Osteocyte (in vitro differentiated cells): ENCODE measurements at regions not wholly inside any gene's neighbourhood (a gene's known extent, or its start where the extent isn't known, plus 50 kb on each side); places are given as distances from the start of the nearest gene placed in this dataset.

Experiments
- DNase-seq: peaks from one replicate; pipeline ENCODE4 v3.0.0; 2021; ENCODE audit warnings: mixed read lengths; ENCODE audit not compliant: unreplicated experiment; ENCODE audit errors: extremely low spot score
- H3K27ac Mint-ChIP-seq: one replicate; pipeline ENCODE4 v1.8.0; 2021; ENCODE audit warnings: mild to moderate bottlenecking, mixed read lengths; ENCODE audit not compliant: unreplicated experiment
- H3K27me3 Mint-ChIP-seq: one replicate; pipeline ENCODE4 v1.8.0; 2021; ENCODE audit warnings: mixed read lengths; ENCODE audit not compliant: unreplicated experiment
- H3K36me3 Mint-ChIP-seq: one replicate; pipeline ENCODE4 v1.8.0; 2021; ENCODE audit warnings: mixed read lengths; ENCODE audit not compliant: unreplicated experiment
- H3K4me1 Mint-ChIP-seq: one replicate; pipeline ENCODE4 v1.8.0; 2021; ENCODE audit warnings: mixed read lengths; ENCODE audit not compliant: unreplicated experiment
- H3K4me3 Mint-ChIP-seq: one replicate; pipeline ENCODE4 v1.8.0; 2021; ENCODE audit warnings: mild to moderate bottlenecking, moderate library complexity, mixed read lengths; ENCODE audit not compliant: unreplicated experiment
- H3K9me3 Mint-ChIP-seq: one replicate; pipeline ENCODE4 v1.8.0; 2021; ENCODE audit warnings: mixed read lengths; ENCODE audit not compliant: unreplicated experiment
- CTCF ChIP-seq: fragments of 200-600 bp; sonication (generic); IDR thresholded peaks from 2 replicates; pipeline ENCODE4 v1.5.0; 2021; ENCODE audit warnings: antibody characterized with exemption, mild to moderate bottlenecking, moderate library complexity

- Mint-ChIP-seq H3K4me3 (no peak overlapping the region), H3K27ac (no peak overlapping the region), H3K36me3 (no peaks in the 10 kb centered on the region), H3K9me3 (no peaks in the 10 kb centered on the region), H3K27me3 (peaks cover 67% of the 10 kb centered on the region), H3K4me1 (no peaks in the 10 kb centered on the region)
- DNase-seq: no peak
- peak; percentile 74 for TF ChIP-seq CTCF
These were observed 85.9 kb downstream of the ZNF280B start for GRCh38 chr22:22422629-22423112.

- DNase-seq: no peak
- TF ChIP-seq CTCF: no peak
- Mint-ChIP-seq H3K27ac (no peak overlapping the region), H3K36me3 (no peaks in the 10 kb centered on the region), H3K4me3 (no peak overlapping the region), H3K27me3 (peaks cover 70% of the 10 kb centered on the region), H3K4me1 (no peaks in the 10 kb centered on the region), H3K9me3 (no peaks in the 10 kb centered on the region)
These were observed 84.9 kb downstream of the ZNF280B start for GRCh38 chr22:22423681-22424080.

GRCh38 chr22:22424210-22424800 lies 84.2 kb downstream of the ZNF280B start:
- H3K9me3 Mint-ChIP-seq: no peaks in the 10 kb centered on the region
- peaks cover 67% of the 10 kb centered on the region for H3K27me3 Mint-ChIP-seq
- no peak for TF ChIP-seq CTCF
- no peak overlapping the region for H3K4me3 Mint-ChIP-seq
- no peak overlapping the region for H3K27ac Mint-ChIP-seq
- DNase-seq: no peak
- no peaks in the 10 kb centered on the region for H3K4me1 Mint-ChIP-seq
- no peaks in the 10 kb centered on the region for H3K36me3 Mint-ChIP-seq

GRCh38 chr22:22424956-22425355 lies 83.6 kb downstream of the ZNF280B start:
- Mint-ChIP-seq H3K9me3 (no peaks in the 10 kb centered on the region), H3K36me3 (no peaks in the 10 kb centered on the region), H3K4me3 (no peak overlapping the region), H3K4me1 (no peaks in the 10 kb centered on the region), H3K27ac (no peak overlapping the region), H3K27me3 (peaks cover 66% of the 10 kb centered on the region)
- no peak for TF ChIP-seq CTCF
- no peak for DNase-seq

- Mint-ChIP-seq H3K27me3 (peaks cover 64% of the 10 kb centered on the region), H3K36me3 (no peaks in the 10 kb centered on the region), H3K4me1 (no peaks in the 10 kb centered on the region), H3K4me3 (no peak overlapping the region), H3K9me3 (no peaks in the 10 kb centered on the region), H3K27ac (no peak overlapping the region)
- DNase-seq: no peak
- TF ChIP-seq CTCF: no peak
These were observed 83.2 kb downstream of the ZNF280B start for GRCh38 chr22:22425356-22425755.
